Left lung (tissue), 4 donors: ENCODE measurements at regions not wholly inside any gene's neighbourhood (a gene's known extent, or its start where the extent isn't known, plus 50 kb on each side); places are given as distances from the start of the nearest gene placed in this dataset.

Source experiments
- ATAC-seq: fragments of 200-7000 bp; cut with Tn5 transposase; one replicate; pipeline ENCODE4 v1.9.1; 2020; ENCODE audit warnings: moderate library complexity
- DNase-seq, 4 donors: peaks; one replicate each; pipeline ENCODE4 v3.0.0-alpha.2; 2013 to 2020
- H3K27ac ChIP-seq, 2 donors: fragments of 200-600 bp; sonication (generic) in 1 of 2; one replicate each; pipeline versions ENCODE4 v1.5.0 to v1.8.0; 2020 to 2021
- H3K27me3 ChIP-seq, 2 donors: fragments of 200-600 bp; sonication (generic) in 1 of 2; one replicate each; pipeline versions ENCODE4 v1.5.0 to v1.8.0; 2020 to 2021
- H3K36me3 ChIP-seq, 2 donors: fragments of 200-600 bp; sonication (generic) in 1 of 2; one replicate each; pipeline versions ENCODE4 v1.5.0 to v1.8.0; 2020 to 2021
- H3K4me1 ChIP-seq, 2 donors: fragments of 200-600 bp; one replicate each; pipeline ENCODE4 v1.8.0; 2021
- H3K4me3 ChIP-seq, 2 donors: fragments of 200-600 bp; sonication (generic) in 1 of 2; one replicate each; pipeline versions ENCODE4 v1.5.0 to v1.8.0; 2020 to 2021; ENCODE audit warnings: mild to moderate bottlenecking in 1 of 2
- H3K9me3 ChIP-seq, 2 donors: fragments of 200-600 bp; sonication (generic) in 1 of 2; one replicate each; pipeline versions ENCODE4 v1.5.0 to v1.8.0; 2020 to 2021
- CTCF ChIP-seq, 2 donors: fragments of 200-600 bp; sonication (generic) in 1 of 2; IDR thresholded peaks; one replicate each; pipeline versions ENCODE4 v1.5.0 to v1.8.0; 2021; ENCODE audit warnings: antibody characterized with exemption in 2 of 2
- intact Hi-C, 2 donors: fragments of 100-400 bp; cut with DNase I; formaldehyde crosslinking; loops; one replicate each; pipeline versions ENCODE4 v1.11.2 to v1.14.2; 2022
- donor health status: DM: no; HTN: yes; CAD: no.
- donor health status: DM: no; HTN: no; CAD: no.

GRCh38 chr21:35664683-35665082 is 395.6 kb downstream of the SETD4 start:
- Histone ChIP-seq H3K4me1 (no peaks in the 10 kb centered on the region), H3K4me3 (no peak overlapping the region), H3K27me3 (no peaks in the 10 kb centered on the region), H3K9me3 (no peaks in the 10 kb centered on the region), H3K36me3 (no peaks in the 10 kb centered on the region), H3K27ac (no peak overlapping the region)
- ATAC-seq (no peak), DNase-seq (no peak)
- TF ChIP-seq CTCF (IDR thresholded peaks at IDR 0.05) = no peak
- intact Hi-C loops = no loop called here

GRCh38 chr21:35663856-35664606 is 396.3 kb downstream of the SETD4 start:
- ATAC-seq (no peak), DNase-seq (no peak)
- no peaks in the 10 kb centered on the region for H3K9me3 ChIP-seq
- no peaks in the 10 kb centered on the region for H3K4me1 ChIP-seq
- no peak overlapping the region for H3K27ac ChIP-seq
- intact Hi-C loops = no loop called here
- H3K27me3 ChIP-seq = no peaks in the 10 kb centered on the region
- no peak for TF ChIP-seq CTCF (IDR thresholded peaks at IDR 0.05)
- no peak overlapping the region for H3K4me3 ChIP-seq
- H3K36me3 ChIP-seq = no peaks in the 10 kb centered on the region

GRCh38 chr21:35658242-35658641 is 402.1 kb downstream of the SETD4 start:
- DNase-seq (peak in 1 of 4 donors; percentile 5), ATAC-seq (peak; percentile 62)
- Histone ChIP-seq H3K9me3 (no peaks in the 10 kb centered on the region), H3K4me3 (no peak overlapping the region), H3K27ac (no peak overlapping the region), H3K4me1 (no peaks in the 10 kb centered on the region), H3K36me3 (no peaks in the 10 kb centered on the region), H3K27me3 (no peaks in the 10 kb centered on the region)
- TF ChIP-seq CTCF (IDR thresholded peaks at IDR 0.05) = no peak
- intact Hi-C loops = no loop called here

GRCh38 chr21:35652872-35653271 is 407.5 kb downstream of the SETD4 start:
- H3K9me3 ChIP-seq = no peaks in the 10 kb centered on the region
- H3K27me3 ChIP-seq = no peaks in the 10 kb centered on the region
- ATAC-seq = no peak
- H3K27ac ChIP-seq = no peak overlapping the region
- no peaks in the 10 kb centered on the region for H3K4me1 ChIP-seq
- H3K36me3 ChIP-seq = no peaks in the 10 kb centered on the region
- no peak for DNase-seq
- TF ChIP-seq CTCF (IDR thresholded peaks at IDR 0.05) = no peak
- intact Hi-C loops = no loop called here
- H3K4me3 ChIP-seq = no peak overlapping the region

GRCh38 chr21:35652196-35652595 is 408.1 kb downstream of the SETD4 start:
- TF ChIP-seq CTCF (IDR thresholded peaks at IDR 0.05) = no peak
- intact Hi-C loops = no loop called here

More at GRCh38 chr21:35652196-35652595, 408.1 kb downstream of the SETD4 start:
- Histone ChIP-seq H3K4me1 (no peaks in the 10 kb centered on the region), H3K9me3 (no peaks in the 10 kb centered on the region), H3K36me3 (no peaks in the 10 kb centered on the region), H3K27me3 (no peaks in the 10 kb centered on the region), H3K27ac (no peak overlapping the region), H3K4me3 (no peak overlapping the region)
- no peak for ATAC-seq
- no peak for DNase-seq
